ENCODE measurements at regions not wholly inside any gene's neighbourhood (a gene's known extent, or its start where the extent isn't known, plus 50 kb on each side); places are given as distances from the start of the nearest gene placed in this dataset.

GRCh38 chr15:31498756-31499155, 172.1 kb downstream of the KLF13 start:
- Mint-ChIP-seq H3K4me3 (no peak overlapping the region), H3K4me1 (ENCODE audit: unreplicated experiment) (peaks cover 7% of the 10 kb centered on the region), H3K36me3 (no peaks in the 10 kb centered on the region), H3K27me3 (no peaks in the 10 kb centered on the region), H3K9me3 (no peaks in the 10 kb centered on the region), H3K27ac (no peak overlapping the region)
- peak; percentile 48 for DNase-seq (ENCODE audit: extremely low spot score, unreplicated experiment)
- TF ChIP-seq CTCF (conservative IDR thresholded peaks at IDR 0.05) = no peak

GRCh38 chr15:31499236-31499952, 172.8 kb downstream of the KLF13 start:
- no peak overlapping the region for H3K4me3 Mint-ChIP-seq
- H3K4me1 Mint-ChIP-seq (ENCODE audit: unreplicated experiment) = peaks cover 7% of the 10 kb centered on the region
- peak; percentile 60 for DNase-seq (ENCODE audit: extremely low spot score, unreplicated experiment)
- no peak for TF ChIP-seq CTCF (conservative IDR thresholded peaks at IDR 0.05)
- no peak overlapping the region for H3K27ac Mint-ChIP-seq
- no peaks in the 10 kb centered on the region for H3K27me3 Mint-ChIP-seq
- no peaks in the 10 kb centered on the region for H3K9me3 Mint-ChIP-seq
- no peaks in the 10 kb centered on the region for H3K36me3 Mint-ChIP-seq

- Mint-ChIP-seq H3K9me3 (no peaks in the 10 kb centered on the region), H3K4me1 (ENCODE audit: unreplicated experiment) (peaks cover 7% of the 10 kb centered on the region), H3K27ac (no peak overlapping the region), H3K27me3 (no peaks in the 10 kb centered on the region), H3K4me3 (no peak overlapping the region), H3K36me3 (no peaks in the 10 kb centered on the region)
- no peak for TF ChIP-seq CTCF (conservative IDR thresholded peaks at IDR 0.05)
- DNase-seq (ENCODE audit: extremely low spot score, unreplicated experiment) = peak; percentile 60
Measured at GRCh38 chr15:31499953-31500765, 173.5 kb downstream of the KLF13 start.

- H3K4me3 Mint-ChIP-seq = no peak overlapping the region
Measured at GRCh38 chr15:31500766-31501449, 174.3 kb downstream of the KLF13 start.

More at GRCh38 chr15:31500766-31501449, 174.3 kb downstream of the KLF13 start:
- Mint-ChIP-seq H3K36me3 (no peaks in the 10 kb centered on the region), H3K27me3 (no peaks in the 10 kb centered on the region), H3K9me3 (no peaks in the 10 kb centered on the region), H3K27ac (no peak overlapping the region), H3K4me1 (ENCODE audit: unreplicated experiment) (peaks cover 7% of the 10 kb centered on the region)
- DNase-seq (ENCODE audit: extremely low spot score, unreplicated experiment) = no peak
- no peak for TF ChIP-seq CTCF (conservative IDR thresholded peaks at IDR 0.05)

All from type B pancreatic cell (in vitro differentiated cells).